ENCODE measurements at regions not wholly inside any gene's neighbourhood (a gene's known extent, or its start where the extent isn't known, plus 50 kb on each side); places are given as distances from the start of the nearest gene placed in this dataset.

GRCh38 chr12:89016970-89017778 is 335.1 kb downstream of the DUSP6 start:
- H3K27ac ChIP-seq (ENCODE audit: low read depth, low read length, poor library complexity, severe bottlenecking): no peak overlapping the region
- CTCF ChIA-PET (ENCODE audit: unreplicated experiment): interaction anchor here (0.5 to 0.6 kb wide), 2 partner anchors 445 to 510 kb away, joined by 3 read pairs; no protein-coding TSS in a partner anchor
- POLR2A ChIA-PET: interaction anchor here (0.6 to 1.0 kb wide), 2 partner anchors 450 to 966 kb away, joined by 3 read pairs; no protein-coding TSS in a partner anchor
- H4K20me1 ChIP-seq (ENCODE audit: insufficient read depth, low read length): no peaks in the 10 kb centered on the region
- no peaks in the 10 kb centered on the region for H3K9me2 ChIP-seq (ENCODE audit: insufficient read depth, low read length)
- BruUV-seq (replicated peaks): no TSS peak
- no peaks in the 10 kb centered on the region for H3K79me2 ChIP-seq (ENCODE audit: insufficient read depth, low read depth, low read length)
- TF ChIP-seq EZH2phosphoT487 (IDR thresholded peaks at IDR 0.05; ENCODE audit: borderline replicate concordance, low read depth, low read length) (no peak), CTCF (conservative IDR thresholded peaks at IDR 0.05; ENCODE audit: low read length) (peak; percentile 91)
- DNase-seq (ENCODE audit: low spot score): peak; percentile 71
- no peaks in the 10 kb centered on the region for H3K4me1 ChIP-seq (ENCODE audit: insufficient read depth, low read length, poor library complexity, severe bottlenecking)
- H3K4me3 ChIP-seq (ENCODE audit: low read depth, low read length, poor library complexity, severe bottlenecking): no peak overlapping the region
- no peak overlapping the region for H3K4me2 ChIP-seq (ENCODE audit: low read length)
- peak overlapping the region; percentile 32; the same call in 1 of the 2 replicates for H2AFZ ChIP-seq (ENCODE audit: low read length)
- no peaks in the 10 kb centered on the region for H3K9me3 ChIP-seq (ENCODE audit: low read length)
- intact Hi-C loops (cut with micrococcal nuclease; ENCODE audit: unreplicated experiment): loop anchor here (1.0 to 5.0 kb wide), 2 partner anchors 512 to 1920 kb away; no protein-coding TSS in a partner anchor
- no peaks in the 10 kb centered on the region for H3K36me3 ChIP-seq (ENCODE audit: insufficient read depth, low read length)

GRCh38 chr12:89015419-89015818 is 336.9 kb downstream of the DUSP6 start:
- Histone ChIP-seq H3K79me2 (ENCODE audit: insufficient read depth, low read depth, low read length) (no peaks in the 10 kb centered on the region), H2AFZ (ENCODE audit: low read length) (no peak overlapping the region), H3K4me1 (ENCODE audit: insufficient read depth, low read length, poor library complexity, severe bottlenecking) (no peaks in the 10 kb centered on the region), H3K9me2 (ENCODE audit: insufficient read depth, low read length) (no peaks in the 10 kb centered on the region), H4K20me1 (ENCODE audit: insufficient read depth, low read length) (no peaks in the 10 kb centered on the region), H3K9me3 (ENCODE audit: low read length) (no peaks in the 10 kb centered on the region), H3K36me3 (ENCODE audit: insufficient read depth, low read length) (no peaks in the 10 kb centered on the region), H3K4me3 (ENCODE audit: low read depth, low read length, poor library complexity, severe bottlenecking) (no peak overlapping the region), H3K4me2 (ENCODE audit: low read length) (no peak overlapping the region), H3K27ac (ENCODE audit: low read depth, low read length, poor library complexity, severe bottlenecking) (no peak overlapping the region)
- intact Hi-C loops (cut with micrococcal nuclease; ENCODE audit: unreplicated experiment): loop anchor here (5.0 kb wide), 1 partner anchor 1922 kb away; no protein-coding TSS in a partner anchor
- no peak for DNase-seq (ENCODE audit: low spot score)
- no TSS peak for BruUV-seq (replicated peaks)
- TF ChIP-seq CTCF (conservative IDR thresholded peaks at IDR 0.05; ENCODE audit: low read length) (no peak), EZH2phosphoT487 (IDR thresholded peaks at IDR 0.05; ENCODE audit: borderline replicate concordance, low read depth, low read length) (no peak)
- ChIA-PET POLR2A (no interaction called here), CTCF (ENCODE audit: unreplicated experiment) (no interaction called here)

GRCh38 chr12:88998421-88998820 is 353.9 kb downstream of the DUSP6 start:
- Histone ChIP-seq H3K4me1 (ENCODE audit: insufficient read depth, low read length, poor library complexity, severe bottlenecking) (no peaks in the 10 kb centered on the region), H3K9me2 (ENCODE audit: insufficient read depth, low read length) (no peaks in the 10 kb centered on the region), H3K79me2 (ENCODE audit: insufficient read depth, low read depth, low read length) (no peaks in the 10 kb centered on the region), H3K9me3 (ENCODE audit: low read length) (no peaks in the 10 kb centered on the region), H3K27ac (ENCODE audit: low read depth, low read length, poor library complexity, severe bottlenecking) (no peak overlapping the region), H3K4me3 (ENCODE audit: low read depth, low read length, poor library complexity, severe bottlenecking) (no peak overlapping the region), H3K36me3 (ENCODE audit: insufficient read depth, low read length) (no peaks in the 10 kb centered on the region), H3K4me2 (ENCODE audit: low read length) (no peak overlapping the region), H4K20me1 (ENCODE audit: insufficient read depth, low read length) (no peaks in the 10 kb centered on the region), H2AFZ (ENCODE audit: low read length) (no peak overlapping the region)
- TF ChIP-seq CTCF (conservative IDR thresholded peaks at IDR 0.05; ENCODE audit: low read length): no peak
- no peak for TF ChIP-seq EZH2phosphoT487 (IDR thresholded peaks at IDR 0.05; ENCODE audit: borderline replicate concordance, low read depth, low read length)
- DNase-seq (ENCODE audit: low spot score): no peak
- ChIA-PET POLR2A (interaction anchor here (0.7 kb wide), 1 partner anchor 46 kb away, joined by 4 read pairs; no protein-coding TSS in a partner anchor), CTCF (ENCODE audit: unreplicated experiment) (no interaction called here)
- BruUV-seq (replicated peaks): no TSS peak
- intact Hi-C loops (cut with micrococcal nuclease; ENCODE audit: unreplicated experiment): no loop called here
